ENCODE measurements at regions not wholly inside any gene's neighbourhood (a gene's known extent, or its start where the extent isn't known, plus 50 kb on each side); places are given as distances from the start of the nearest gene placed in this dataset.
"Not testable (repeated sequence)": the region's sequence is repeated elsewhere in the genome, so short reads cannot be mapped to it uniquely, and the experiment has no call there.

GRCh38 chrX:1140236-1140681 is 72.2 kb downstream of the CRLF2 start:
- no peak for DNase-seq

- DNase-seq = no peak
Observed at GRCh38 chrX:1139185-1139500, 73.3 kb downstream of the CRLF2 start.

- DNase-seq = no peak
Observed at GRCh38 chrX:1138476-1139184, 73.8 kb downstream of the CRLF2 start.

- DNase-seq = no peak
Observed at GRCh38 chrX:1137531-1137930, 74.9 kb downstream of the CRLF2 start.

GRCh38 chrX:1136582-1136981 is 75.9 kb downstream of the CRLF2 start:
- not testable (repeated sequence) for DNase-seq

GRCh38 chrX:1134976-1135375 is 77.5 kb downstream of the CRLF2 start:
- DNase-seq = no peak

- DNase-seq = no peak
Observed at GRCh38 chrX:1134156-1134555, 78.3 kb downstream of the CRLF2 start.

GRCh38 chrX:1126738-1127137 is 85.7 kb downstream of the CRLF2 start:
- no peak for DNase-seq

GRCh38 chrX:1124531-1124930 is 87.9 kb downstream of the CRLF2 start:
- DNase-seq = no peak

- not testable (repeated sequence) for DNase-seq
Observed at GRCh38 chrX:1122851-1123250, 89.6 kb downstream of the CRLF2 start.

- DNase-seq = no peak
Observed at GRCh38 chrX:1119275-1119674, 93.2 kb downstream of the CRLF2 start.

- DNase-seq = no peak
Observed at GRCh38 chrX:1118572-1119199, 93.8 kb downstream of the CRLF2 start.

- not testable (repeated sequence) for DNase-seq
Observed at GRCh38 chrX:1115411-1115810, 97.0 kb downstream of the CRLF2 start.

- no peak for DNase-seq
Observed at GRCh38 chrX:1112321-1112720, 100.1 kb downstream of the CRLF2 start.

- DNase-seq = no peak
Observed at GRCh38 chrX:1111601-1112300, 100.7 kb downstream of the CRLF2 start.

- DNase-seq = no peak
Observed at GRCh38 chrX:1109580-1110119, 102.8 kb downstream of the CRLF2 start.

GRCh38 chrX:1108501-1109445 is 103.7 kb downstream of the CRLF2 start:
- DNase-seq = no peak

GRCh38 chrX:1106478-1107210 is 105.8 kb downstream of the CRLF2 start:
- no peak for DNase-seq

GRCh38 chrX:1105671-1106419 is 106.6 kb downstream of the CRLF2 start:
- no peak for DNase-seq

- DNase-seq = not testable (repeated sequence)
Observed at GRCh38 chrX:1105031-1105430, 107.4 kb downstream of the CRLF2 start.

- no peak for DNase-seq
Observed at GRCh38 chrX:1103360-1103759, 109.1 kb downstream of the CRLF2 start.
